NCI-H1417 treated with DMSO at 0.1 percent for 48 hours (cell line): ENCODE measurements at regions not wholly inside any gene's neighbourhood (a gene's known extent, or its start where the extent isn't known, plus 50 kb on each side); places are given as distances from the start of the nearest gene placed in this dataset.
"Not testable (repeated sequence)": the region's sequence is repeated elsewhere in the genome, so short reads cannot be mapped to it uniquely, and the experiment has no call there.

Experiments
- DNase-seq: peaks from one replicate; lab custom pipeline; 2025; lab: John Stamatoyannopoulos, UW

- DNase-seq: no peak
These were observed 300.4 kb downstream of the C6orf118 start for GRCh38 chr6:165008971-165009370.

GRCh38 chr6:165002866-165003265, 306.5 kb downstream of the C6orf118 start:
- no peak for DNase-seq

- DNase-seq: no peak
These were observed 307.0 kb downstream of the C6orf118 start for GRCh38 chr6:165002358-165002757.

GRCh38 chr6:165001502-165002157, 307.8 kb downstream of the C6orf118 start:
- DNase-seq: no peak

GRCh38 chr6:164998297-164998696, 311.1 kb downstream of the C6orf118 start:
- no peak for DNase-seq

GRCh38 chr6:164996838-164997237, 312.6 kb downstream of the C6orf118 start:
- DNase-seq: no peak

GRCh38 chr6:164991573-164991972, 317.8 kb downstream of the C6orf118 start:
- DNase-seq: no peak

GRCh38 chr6:164990901-164991300, 318.5 kb downstream of the C6orf118 start:
- DNase-seq: no peak

- DNase-seq: no peak
These were observed 327.0 kb downstream of the C6orf118 start for GRCh38 chr6:164982389-164982788.

- no peak for DNase-seq
These were observed 342.3 kb downstream of the C6orf118 start for GRCh38 chr6:164967102-164967501.

GRCh38 chr6:164962805-164963204, 346.6 kb downstream of the C6orf118 start:
- DNase-seq: no peak

- no peak for DNase-seq
These were observed 362.2 kb downstream of the C6orf118 start for GRCh38 chr6:164947164-164947563.

GRCh38 chr6:164942271-164942670, 367.1 kb downstream of the C6orf118 start:
- no peak for DNase-seq

- not testable (repeated sequence) for DNase-seq
These were observed 376.1 kb downstream of the C6orf118 start for GRCh38 chr6:164933238-164933794.

- no peak for DNase-seq
These were observed 379.9 kb downstream of the C6orf118 start for GRCh38 chr6:164929408-164929977.

GRCh38 chr6:164928728-164929407, 380.5 kb downstream of the C6orf118 start:
- DNase-seq: no peak

- DNase-seq: no peak
These were observed 381.2 kb downstream of the C6orf118 start for GRCh38 chr6:164928057-164928727.

GRCh38 chr6:164927288-164928056, 381.9 kb downstream of the C6orf118 start:
- peak; percentile 54 for DNase-seq

- DNase-seq: no peak
These were observed 382.7 kb downstream of the C6orf118 start for GRCh38 chr6:164926686-164927085.

- DNase-seq: no peak
These were observed 383.5 kb downstream of the C6orf118 start for GRCh38 chr6:164925681-164926530.

- DNase-seq: no peak
These were observed 384.7 kb downstream of the C6orf118 start for GRCh38 chr6:164924674-164925073.
